K562 (cell line): ENCODE measurements at regions not wholly inside any gene's neighbourhood (a gene's known extent, or its start where the extent isn't known, plus 50 kb on each side); places are given as distances from the start of the nearest gene placed in this dataset.

Source experiments
- ATAC-seq: fragments of 200-7000 bp; cut with Tn5 transposase; 3 replicates; pipeline ENCODE4 v1.9.1; 2020; ENCODE audit warnings: moderate library complexity
- BruUV-seq: library from RNA; stranded (reverse); fragments of 400-500 nt; replicated peaks from 2 replicates; lab custom pipeline; 2021; lab: Mats Ljungman, UMichigan
- CTCF ChIA-PET: fragments of 300-600 bp; formaldehyde crosslinking; extraction: SDS; loops from one replicate; lab custom pipeline; 2021; ENCODE audit warnings: low intra/inter-chr PET ratio; lab: Yijun Ruan, JAX
- POLR2A ChIA-PET: fragments of 300-600, 350-650 bp; sonication (Branson Sonifier 250); formaldehyde crosslinking; extraction: SDS; loops from one replicate; lab custom pipeline; 2021; ENCODE audit warnings: antibody characterized with exemption, inconsistent platforms; lab: Yijun Ruan, JAX
- DNase-seq, 4 experiments: peaks; one replicate each; pipeline versions ENCODE4 v3.0.0 to v3.0.0-alpha.2; 2011 to 2018; ENCODE audit warnings: low spot score in 3 of 4, mixed read lengths in 3 of 4; ENCODE audit errors: extremely low read depth in 1 of 4
- FAIRE-seq: peaks from 2 replicates; lab custom pipeline; 2011; peaks lifted over from hg19 to GRCh38; lab: Jason Lieb, UNC
- H2AFZ ChIP-seq: 2 replicates; pipeline ENCODE4 v1.6.0; 2011; ENCODE audit warnings: low read depth, low read length, control low read depth, inconsistent platforms
- H3K27ac ChIP-seq: fragments of 200-600 bp; 3 replicates; pipeline ENCODE4 v1.8.0; 2011; ENCODE audit warnings: low read depth, mild to moderate bottlenecking, control low read depth, inconsistent platforms, low read length, moderate library complexity, mixed read lengths; ENCODE audit errors: extremely low read depth
- H3K27me3 ChIP-seq, 2 experiments: fragments of 300-600 bp in 1 of 2; 2 replicates in 1 of 2; 3 replicates in 1 of 2; pipeline versions ENCODE4 v1.6.0 to v1.8.0; 2011; ENCODE audit warnings: inconsistent platforms in 2 of 2, low read length in 2 of 2, mild to moderate bottlenecking in 1 of 2, mixed read lengths in 1 of 2, moderate library complexity in 1 of 2; ENCODE audit not compliant: control insufficient read depth in 2 of 2, insufficient read depth in 2 of 2
- H3K36me3 ChIP-seq: fragments of 300-600 bp; 3 replicates; pipeline ENCODE4 v1.8.0; 2011; ENCODE audit warnings: mild to moderate bottlenecking, low read length, inconsistent platforms; ENCODE audit not compliant: control insufficient read depth, insufficient read depth
- H3K4me1 ChIP-seq, 2 experiments: fragments of 200-600 bp in 1 of 2; replicated peaks in 1 of 2; 2 replicates in 1 of 2; 3 replicates in 1 of 2; pipeline versions ENCODE4 v1.5.1 to v1.8.0; 2011; ENCODE audit warnings: inconsistent platforms in 2 of 2, low read length in 2 of 2, mild to moderate bottlenecking in 1 of 2, mixed read lengths in 1 of 2, moderate library complexity in 1 of 2; ENCODE audit not compliant: control insufficient read depth in 2 of 2, insufficient read depth in 2 of 2
- H3K4me2 ChIP-seq: 2 replicates; pipeline ENCODE4 v1.6.1; 2011; ENCODE audit warnings: low read length, control low read depth, inconsistent platforms, mixed read lengths; ENCODE audit not compliant: insufficient read depth
- H3K4me3 ChIP-seq: fragments of 200-600 bp; sonication (generic), shearing (Covaris generic); 2 replicates; pipeline ENCODE4 v1.5.1; 2016; ENCODE audit warnings: control low read depth, inconsistent platforms
- H3K79me2 ChIP-seq: fragments of 200-600 bp; 3 replicates; pipeline ENCODE4 v1.8.0; 2011; ENCODE audit warnings: low read length, inconsistent platforms; ENCODE audit not compliant: control insufficient read depth, insufficient read depth
- H3K9ac ChIP-seq, 2 experiments: 2 replicates each; pipeline versions ENCODE4 v1.6.0 to v1.6.1; 2011; ENCODE audit warnings: low read depth in 2 of 2, low read length in 2 of 2, control low read depth in 1 of 2, inconsistent platforms in 1 of 2, mild to moderate bottlenecking in 1 of 2, mixed read lengths in 1 of 2; ENCODE audit not compliant: insufficient read depth in 1 of 2
- H3K9me1 ChIP-seq: one replicate; pipeline ENCODE4 v1.6.0; 2011; ENCODE audit warnings: inconsistent platforms, mild to moderate bottlenecking, low read length, moderate library complexity; ENCODE audit not compliant: control insufficient read depth, insufficient read depth
- H3K9me3 ChIP-seq: replicated peaks from 2 replicates; pipeline ENCODE4 v1.5.1; 2011; ENCODE audit warnings: low read depth, low read length, inconsistent platforms; ENCODE audit not compliant: control insufficient read depth, insufficient read depth
- H4K20me1 ChIP-seq: replicated peaks from 2 replicates; pipeline ENCODE4 v1.6.1; 2011; ENCODE audit warnings: low read length, inconsistent platforms, mixed read lengths; ENCODE audit not compliant: control insufficient read depth, insufficient read depth
- LCOR ChIP-seq: sonication (generic); formaldehyde crosslinking; IDR thresholded peaks from 2 replicates; pipeline ENCODE4 v1.8.0; 2022; ENCODE audit warnings: mild to moderate bottlenecking, missing genetic modification reagents
- PTBP1 ChIP-seq: fragments of 200-400 bp; formaldehyde crosslinking; IDR thresholded peaks from 2 replicates; pipeline ENCODE4 v1.6.1; 2017; ENCODE audit warnings: low read depth, low read length
- TCF7 ChIP-seq: sonication (generic); IDR thresholded peaks from 2 replicates; pipeline ENCODE4 v1.6.1; 2016; ENCODE audit warnings: antibody characterized with exemption, borderline replicate concordance
- WGBS: fragments of 100-300 bp; shearing (Covaris generic); methylation state at CpG from one replicate; pipeline ENCODE4 v1.1.6; 2016; ENCODE audit warnings: low coverage, mixed read lengths; ENCODE audit not compliant: insufficient coverage; ENCODE audit errors: missing lambda C conversion rate; 5-methylcytosine and 5-hydroxymethylcytosine counted together
- in situ Hi-C: fragments of 300-500 bp; cut with MboI; formaldehyde crosslinking; loops from 4 replicates; pipeline ENCODE4 v1.15.0; 2018; ENCODE audit warnings: inconsistent platforms, mixed read lengths
- intact Hi-C: fragments of 100-400 bp; cut with micrococcal nuclease; formaldehyde crosslinking; loops from 2 replicates; pipeline ENCODE4 v1.14.2; 2022
- TF ChIP-seq, protein P1 (sequence below): fragments of 450-650 bp; IDR thresholded peaks from 2 replicates; pipeline ENCODE4 v1.6.1; 2016; ENCODE audit warnings: mild to moderate bottlenecking, moderate library complexity
- TF ChIP-seq, protein P2 (sequence below): fragments of 250-450 bp; sonication (Bioruptor Pico); IDR thresholded peaks from 2 replicates; pipeline ENCODE4 v1.9.0; 2021; ENCODE audit warnings: mild to moderate bottlenecking, inconsistent platforms
- TF ChIP-seq, protein P3 (sequence below): fragments of 450-650 bp; IDR thresholded peaks from 2 replicates; pipeline ENCODE4 v1.6.1; 2016; ENCODE audit warnings: low read depth, mild to moderate bottlenecking, moderate library complexity

DNA sequence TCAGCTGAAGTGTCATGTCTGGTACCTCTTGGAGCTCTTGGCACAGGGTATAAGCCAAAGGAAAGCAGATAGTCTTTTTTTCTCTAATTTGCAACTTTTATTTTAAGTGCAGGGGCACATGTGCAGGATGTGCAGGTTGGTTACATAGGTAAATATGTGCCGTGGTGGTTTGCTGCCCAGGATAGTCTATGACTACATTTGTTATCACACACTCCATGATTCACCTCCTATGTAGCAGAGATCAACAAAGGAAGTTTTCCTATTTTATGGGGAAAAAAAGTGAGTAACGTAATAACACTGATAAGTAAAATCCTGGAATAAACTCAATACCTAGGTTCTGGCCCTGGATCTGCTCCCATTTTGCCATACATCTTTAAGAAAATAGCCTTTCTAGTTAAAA lies 234.6 kb downstream of the CAAP1 start:
- no peaks in the 10 kb centered on the region; a peak in 1 of 5 replicates for H3K4me1 ChIP-seq
- no peaks in the 10 kb centered on the region for H4K20me1 ChIP-seq
- BruUV-seq = no TSS peak
- POLR2A ChIA-PET = no interaction called here
- no peaks in the 10 kb centered on the region for H3K9me3 ChIP-seq
- in situ Hi-C loops = no loop called here
- no peaks in the 10 kb centered on the region for H3K9me1 ChIP-seq
- FAIRE-seq = no peak
- H3K4me3 ChIP-seq = no peak overlapping the region
- TF ChIP-seq, protein P1, sequence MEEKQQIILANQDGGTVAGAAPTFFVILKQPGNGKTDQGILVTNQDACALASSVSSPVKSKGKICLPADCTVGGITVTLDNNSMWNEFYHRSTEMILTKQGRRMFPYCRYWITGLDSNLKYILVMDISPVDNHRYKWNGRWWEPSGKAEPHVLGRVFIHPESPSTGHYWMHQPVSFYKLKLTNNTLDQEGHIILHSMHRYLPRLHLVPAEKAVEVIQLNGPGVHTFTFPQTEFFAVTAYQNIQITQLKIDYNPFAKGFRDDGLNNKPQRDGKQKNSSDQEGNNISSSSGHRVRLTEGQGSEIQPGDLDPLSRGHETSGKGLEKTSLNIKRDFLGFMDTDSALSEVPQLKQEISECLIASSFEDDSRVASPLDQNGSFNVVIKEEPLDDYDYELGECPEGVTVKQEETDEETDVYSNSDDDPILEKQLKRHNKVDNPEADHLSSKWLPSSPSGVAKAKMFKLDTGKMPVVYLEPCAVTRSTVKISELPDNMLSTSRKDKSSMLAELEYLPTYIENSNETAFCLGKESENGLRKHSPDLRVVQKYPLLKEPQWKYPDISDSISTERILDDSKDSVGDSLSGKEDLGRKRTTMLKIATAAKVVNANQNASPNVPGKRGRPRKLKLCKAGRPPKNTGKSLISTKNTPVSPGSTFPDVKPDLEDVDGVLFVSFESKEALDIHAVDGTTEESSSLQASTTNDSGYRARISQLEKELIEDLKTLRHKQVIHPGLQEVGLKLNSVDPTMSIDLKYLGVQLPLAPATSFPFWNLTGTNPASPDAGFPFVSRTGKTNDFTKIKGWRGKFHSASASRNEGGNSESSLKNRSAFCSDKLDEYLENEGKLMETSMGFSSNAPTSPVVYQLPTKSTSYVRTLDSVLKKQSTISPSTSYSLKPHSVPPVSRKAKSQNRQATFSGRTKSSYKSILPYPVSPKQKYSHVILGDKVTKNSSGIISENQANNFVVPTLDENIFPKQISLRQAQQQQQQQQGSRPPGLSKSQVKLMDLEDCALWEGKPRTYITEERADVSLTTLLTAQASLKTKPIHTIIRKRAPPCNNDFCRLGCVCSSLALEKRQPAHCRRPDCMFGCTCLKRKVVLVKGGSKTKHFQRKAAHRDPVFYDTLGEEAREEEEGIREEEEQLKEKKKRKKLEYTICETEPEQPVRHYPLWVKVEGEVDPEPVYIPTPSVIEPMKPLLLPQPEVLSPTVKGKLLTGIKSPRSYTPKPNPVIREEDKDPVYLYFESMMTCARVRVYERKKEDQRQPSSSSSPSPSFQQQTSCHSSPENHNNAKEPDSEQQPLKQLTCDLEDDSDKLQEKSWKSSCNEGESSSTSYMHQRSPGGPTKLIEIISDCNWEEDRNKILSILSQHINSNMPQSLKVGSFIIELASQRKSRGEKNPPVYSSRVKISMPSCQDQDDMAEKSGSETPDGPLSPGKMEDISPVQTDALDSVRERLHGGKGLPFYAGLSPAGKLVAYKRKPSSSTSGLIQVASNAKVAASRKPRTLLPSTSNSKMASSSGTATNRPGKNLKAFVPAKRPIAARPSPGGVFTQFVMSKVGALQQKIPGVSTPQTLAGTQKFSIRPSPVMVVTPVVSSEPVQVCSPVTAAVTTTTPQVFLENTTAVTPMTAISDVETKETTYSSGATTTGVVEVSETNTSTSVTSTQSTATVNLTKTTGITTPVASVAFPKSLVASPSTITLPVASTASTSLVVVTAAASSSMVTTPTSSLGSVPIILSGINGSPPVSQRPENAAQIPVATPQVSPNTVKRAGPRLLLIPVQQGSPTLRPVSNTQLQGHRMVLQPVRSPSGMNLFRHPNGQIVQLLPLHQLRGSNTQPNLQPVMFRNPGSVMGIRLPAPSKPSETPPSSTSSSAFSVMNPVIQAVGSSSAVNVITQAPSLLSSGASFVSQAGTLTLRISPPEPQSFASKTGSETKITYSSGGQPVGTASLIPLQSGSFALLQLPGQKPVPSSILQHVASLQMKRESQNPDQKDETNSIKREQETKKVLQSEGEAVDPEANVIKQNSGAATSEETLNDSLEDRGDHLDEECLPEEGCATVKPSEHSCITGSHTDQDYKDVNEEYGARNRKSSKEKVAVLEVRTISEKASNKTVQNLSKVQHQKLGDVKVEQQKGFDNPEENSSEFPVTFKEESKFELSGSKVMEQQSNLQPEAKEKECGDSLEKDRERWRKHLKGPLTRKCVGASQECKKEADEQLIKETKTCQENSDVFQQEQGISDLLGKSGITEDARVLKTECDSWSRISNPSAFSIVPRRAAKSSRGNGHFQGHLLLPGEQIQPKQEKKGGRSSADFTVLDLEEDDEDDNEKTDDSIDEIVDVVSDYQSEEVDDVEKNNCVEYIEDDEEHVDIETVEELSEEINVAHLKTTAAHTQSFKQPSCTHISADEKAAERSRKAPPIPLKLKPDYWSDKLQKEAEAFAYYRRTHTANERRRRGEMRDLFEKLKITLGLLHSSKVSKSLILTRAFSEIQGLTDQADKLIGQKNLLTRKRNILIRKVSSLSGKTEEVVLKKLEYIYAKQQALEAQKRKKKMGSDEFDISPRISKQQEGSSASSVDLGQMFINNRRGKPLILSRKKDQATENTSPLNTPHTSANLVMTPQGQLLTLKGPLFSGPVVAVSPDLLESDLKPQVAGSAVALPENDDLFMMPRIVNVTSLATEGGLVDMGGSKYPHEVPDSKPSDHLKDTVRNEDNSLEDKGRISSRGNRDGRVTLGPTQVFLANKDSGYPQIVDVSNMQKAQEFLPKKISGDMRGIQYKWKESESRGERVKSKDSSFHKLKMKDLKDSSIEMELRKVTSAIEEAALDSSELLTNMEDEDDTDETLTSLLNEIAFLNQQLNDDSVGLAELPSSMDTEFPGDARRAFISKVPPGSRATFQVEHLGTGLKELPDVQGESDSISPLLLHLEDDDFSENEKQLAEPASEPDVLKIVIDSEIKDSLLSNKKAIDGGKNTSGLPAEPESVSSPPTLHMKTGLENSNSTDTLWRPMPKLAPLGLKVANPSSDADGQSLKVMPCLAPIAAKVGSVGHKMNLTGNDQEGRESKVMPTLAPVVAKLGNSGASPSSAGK = no peak
- no peak for TF ChIP-seq PTBP1
- TF ChIP-seq, protein P2, sequence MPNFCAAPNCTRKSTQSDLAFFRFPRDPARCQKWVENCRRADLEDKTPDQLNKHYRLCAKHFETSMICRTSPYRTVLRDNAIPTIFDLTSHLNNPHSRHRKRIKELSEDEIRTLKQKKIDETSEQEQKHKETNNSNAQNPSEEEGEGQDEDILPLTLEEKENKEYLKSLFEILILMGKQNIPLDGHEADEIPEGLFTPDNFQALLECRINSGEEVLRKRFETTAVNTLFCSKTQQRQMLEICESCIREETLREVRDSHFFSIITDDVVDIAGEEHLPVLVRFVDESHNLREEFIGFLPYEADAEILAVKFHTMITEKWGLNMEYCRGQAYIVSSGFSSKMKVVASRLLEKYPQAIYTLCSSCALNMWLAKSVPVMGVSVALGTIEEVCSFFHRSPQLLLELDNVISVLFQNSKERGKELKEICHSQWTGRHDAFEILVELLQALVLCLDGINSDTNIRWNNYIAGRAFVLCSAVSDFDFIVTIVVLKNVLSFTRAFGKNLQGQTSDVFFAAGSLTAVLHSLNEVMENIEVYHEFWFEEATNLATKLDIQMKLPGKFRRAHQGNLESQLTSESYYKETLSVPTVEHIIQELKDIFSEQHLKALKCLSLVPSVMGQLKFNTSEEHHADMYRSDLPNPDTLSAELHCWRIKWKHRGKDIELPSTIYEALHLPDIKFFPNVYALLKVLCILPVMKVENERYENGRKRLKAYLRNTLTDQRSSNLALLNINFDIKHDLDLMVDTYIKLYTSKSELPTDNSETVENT = no peak
- no peak for TF ChIP-seq LCOR (CRISPR knock-in tag)
- TF ChIP-seq TCF7 = no peak
- TF ChIP-seq, protein P3, sequence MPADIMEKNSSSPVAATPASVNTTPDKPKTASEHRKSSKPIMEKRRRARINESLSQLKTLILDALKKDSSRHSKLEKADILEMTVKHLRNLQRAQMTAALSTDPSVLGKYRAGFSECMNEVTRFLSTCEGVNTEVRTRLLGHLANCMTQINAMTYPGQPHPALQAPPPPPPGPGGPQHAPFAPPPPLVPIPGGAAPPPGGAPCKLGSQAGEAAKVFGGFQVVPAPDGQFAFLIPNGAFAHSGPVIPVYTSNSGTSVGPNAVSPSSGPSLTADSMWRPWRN = no peak
- TF ChIP-seq, all 486 proteins: peak for 0
- Histone ChIP-seq H3K27ac (no peak overlapping the region), H3K4me2 (no peak overlapping the region), H3K79me2 (no peaks in the 10 kb centered on the region), H2AFZ (no peak overlapping the region), H3K36me3 (no peaks in the 10 kb centered on the region), H3K27me3 (no peaks in the 10 kb centered on the region; a peak in 1 of 5 replicates), H3K9ac (no peak overlapping the region)
- WGBS = 0% methylated on average over 1 of the region's 2 CpGs
- ATAC-seq = no peak
- intact Hi-C loops = no loop called here
- DNase-seq = no peak
- CTCF ChIA-PET = no interaction called here
